ENCODE measurements at regions not wholly inside any gene's neighbourhood (a gene's known extent, or its start where the extent isn't known, plus 50 kb on each side); places are given as distances from the start of the nearest gene placed in this dataset.
"Not testable (repeated sequence)": the region's sequence is repeated elsewhere in the genome, so short reads cannot be mapped to it uniquely, and the experiment has no call there.

- not testable (repeated sequence) for TF ChIP-seq CTCF (conservative IDR thresholded peaks at IDR 0.05; ENCODE audit: low read length); EZH2phosphoT487 (IDR thresholded peaks at IDR 0.05; ENCODE audit: borderline replicate concordance, low read depth, low read length)
These were observed 529.2 kb downstream of the TNS3 start for GRCh38 chr7:47052541-47053208.
